PC-9 (cell line): ENCODE measurements at regions not wholly inside any gene's neighbourhood (a gene's known extent, or its start where the extent isn't known, plus 50 kb on each side); places are given as distances from the start of the nearest gene placed in this dataset.

Source experiments
- EZH2 ChIP-seq: fragments of 200-600 bp; sonication (generic); IDR thresholded peaks from 2 replicates; pipeline ENCODE4 v1.8.0; 2017; ENCODE audit warnings: antibody characterized with exemption, low read depth
- TF ChIP-seq, protein P1 (sequence below): fragments of 200-600 bp; sonication (generic); conservative IDR thresholded peaks from 2 replicates; pipeline ENCODE4 v1.6.1; 2017; ENCODE audit warnings: mixed run types, antibody characterized with exemption, mild to moderate bottlenecking, moderate library complexity

DNA sequence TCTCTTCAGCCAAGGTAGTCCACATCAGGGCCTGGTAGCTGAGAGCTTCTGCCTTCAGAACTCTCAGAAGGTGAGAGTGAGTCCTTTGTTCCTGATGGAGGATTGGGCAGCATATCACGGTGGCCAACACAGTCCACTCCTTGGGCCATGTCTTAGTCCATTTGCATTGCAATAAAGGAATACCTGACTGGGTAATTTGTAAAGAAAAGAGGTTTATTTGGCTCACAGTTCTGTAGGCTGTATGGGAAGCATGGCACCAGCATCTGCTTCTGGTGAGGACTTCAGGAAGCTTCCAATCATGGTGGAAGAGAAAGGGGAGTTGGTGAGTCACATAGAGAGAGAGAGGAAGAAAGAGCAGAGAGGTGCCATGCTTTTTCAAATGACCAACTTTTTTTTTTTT, 98.8 kb downstream of the ADCYAP1 start:
- TF ChIP-seq, protein P1, sequence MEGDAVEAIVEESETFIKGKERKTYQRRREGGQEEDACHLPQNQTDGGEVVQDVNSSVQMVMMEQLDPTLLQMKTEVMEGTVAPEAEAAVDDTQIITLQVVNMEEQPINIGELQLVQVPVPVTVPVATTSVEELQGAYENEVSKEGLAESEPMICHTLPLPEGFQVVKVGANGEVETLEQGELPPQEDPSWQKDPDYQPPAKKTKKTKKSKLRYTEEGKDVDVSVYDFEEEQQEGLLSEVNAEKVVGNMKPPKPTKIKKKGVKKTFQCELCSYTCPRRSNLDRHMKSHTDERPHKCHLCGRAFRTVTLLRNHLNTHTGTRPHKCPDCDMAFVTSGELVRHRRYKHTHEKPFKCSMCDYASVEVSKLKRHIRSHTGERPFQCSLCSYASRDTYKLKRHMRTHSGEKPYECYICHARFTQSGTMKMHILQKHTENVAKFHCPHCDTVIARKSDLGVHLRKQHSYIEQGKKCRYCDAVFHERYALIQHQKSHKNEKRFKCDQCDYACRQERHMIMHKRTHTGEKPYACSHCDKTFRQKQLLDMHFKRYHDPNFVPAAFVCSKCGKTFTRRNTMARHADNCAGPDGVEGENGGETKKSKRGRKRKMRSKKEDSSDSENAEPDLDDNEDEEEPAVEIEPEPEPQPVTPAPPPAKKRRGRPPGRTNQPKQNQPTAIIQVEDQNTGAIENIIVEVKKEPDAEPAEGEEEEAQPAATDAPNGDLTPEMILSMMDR = no peak
- TF ChIP-seq EZH2 = no peak
